Skeletal muscle tissue (tissue), 3 donors: ENCODE measurements at regions not wholly inside any gene's neighbourhood (a gene's known extent, or its start where the extent isn't known, plus 50 kb on each side); places are given as distances from the start of the nearest gene placed in this dataset.

Experiments
- H3K27ac ChIP-seq: one replicate; pipeline ENCODE4 v1.7.0; 2013; ENCODE audit warnings: mild to moderate bottlenecking, low read depth, low read length, inconsistent platforms
- H3K27me3 ChIP-seq, 3 donors: one replicate each; pipeline ENCODE4 v1.7.0; 2013; ENCODE audit warnings: low read length in 3 of 3; ENCODE audit not compliant: control insufficient read depth in 3 of 3, insufficient read depth in 3 of 3
- H3K36me3 ChIP-seq, 3 donors: one replicate each; pipeline ENCODE4 v1.7.0; 2013; ENCODE audit warnings: low read length in 3 of 3; ENCODE audit not compliant: control insufficient read depth in 3 of 3, insufficient read depth in 3 of 3
- H3K4me1 ChIP-seq, 3 donors: one replicate each; pipeline ENCODE4 v1.7.0; 2013; ENCODE audit warnings: low read length in 3 of 3, mild to moderate bottlenecking in 3 of 3; ENCODE audit not compliant: control insufficient read depth in 3 of 3, insufficient read depth in 3 of 3
- H3K4me3 ChIP-seq, 3 donors: one replicate each; pipeline ENCODE4 v1.7.0; 2013; ENCODE audit warnings: low read length in 3 of 3
- H3K9ac ChIP-seq, 3 donors: one replicate each; pipeline ENCODE4 v1.7.0; 2013; ENCODE audit warnings: low read length in 3 of 3, mild to moderate bottlenecking in 3 of 3, moderate library complexity in 2 of 3, low read depth in 1 of 3
- H3K9me3 ChIP-seq, 3 donors: one replicate each; pipeline ENCODE4 v1.7.0; 2013; ENCODE audit warnings: low read length in 3 of 3; ENCODE audit not compliant: control insufficient read depth in 3 of 3
- donor health status: Osteomylitis.

DNA sequence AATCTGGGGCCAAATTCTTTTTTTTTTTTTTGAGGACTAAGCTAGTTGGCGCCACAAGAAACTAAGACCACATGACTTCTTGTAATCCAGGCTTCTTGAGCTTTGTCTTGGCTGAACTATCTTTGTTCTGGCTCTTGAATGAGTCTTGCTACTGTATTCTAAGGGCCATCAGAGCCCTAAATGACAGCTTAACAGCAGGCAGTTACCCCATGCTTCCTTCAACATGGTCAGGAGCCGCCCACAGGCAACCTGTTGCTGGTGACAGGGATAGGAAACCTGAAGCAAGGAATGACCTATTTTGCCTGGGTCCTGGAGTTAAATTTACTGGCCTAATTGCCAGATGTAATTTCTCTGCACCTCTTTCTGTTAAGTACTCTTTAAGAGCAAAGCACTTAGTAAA, 188.2 kb upstream of the PLXNA2 start:
- Histone ChIP-seq H3K27me3 (peaks cover 0 to 2% (median 0%) of the 10 kb centered on the region in 3 donors), H3K36me3 (no peaks in the 10 kb centered on the region), H3K9ac (no peak overlapping the region), H3K27ac (no peak overlapping the region), H3K4me1 (no peaks in the 10 kb centered on the region), H3K9me3 (no peaks in the 10 kb centered on the region), H3K4me3 (no peak overlapping the region)

DNA sequence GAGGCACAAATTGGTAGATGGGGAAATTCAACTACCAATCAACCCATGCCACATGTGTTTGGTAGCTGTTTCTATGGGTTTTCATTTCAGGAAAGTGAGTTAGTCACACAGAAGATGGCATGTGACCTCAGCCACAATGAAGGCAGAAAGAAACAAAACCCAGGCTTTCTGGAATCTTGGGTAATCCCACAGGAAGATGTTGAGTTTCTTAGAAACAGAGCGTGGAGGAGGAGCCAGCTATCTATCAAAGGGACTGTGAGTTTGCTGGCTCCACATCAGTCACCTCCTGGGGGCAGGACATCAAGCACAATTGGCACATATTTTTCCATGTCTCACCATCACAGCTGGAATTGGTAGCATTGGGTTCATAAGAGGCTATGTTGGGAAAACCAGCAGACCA, 188.9 kb upstream of the PLXNA2 start:
- Histone ChIP-seq H3K9ac (no peak overlapping the region), H3K9me3 (no peaks in the 10 kb centered on the region), H3K36me3 (no peaks in the 10 kb centered on the region), H3K4me1 (no peaks in the 10 kb centered on the region), H3K4me3 (no peak overlapping the region), H3K27ac (no peak overlapping the region), H3K27me3 (peaks cover 0 to 2% (median 0%) of the 10 kb centered on the region in 3 donors)

DNA sequence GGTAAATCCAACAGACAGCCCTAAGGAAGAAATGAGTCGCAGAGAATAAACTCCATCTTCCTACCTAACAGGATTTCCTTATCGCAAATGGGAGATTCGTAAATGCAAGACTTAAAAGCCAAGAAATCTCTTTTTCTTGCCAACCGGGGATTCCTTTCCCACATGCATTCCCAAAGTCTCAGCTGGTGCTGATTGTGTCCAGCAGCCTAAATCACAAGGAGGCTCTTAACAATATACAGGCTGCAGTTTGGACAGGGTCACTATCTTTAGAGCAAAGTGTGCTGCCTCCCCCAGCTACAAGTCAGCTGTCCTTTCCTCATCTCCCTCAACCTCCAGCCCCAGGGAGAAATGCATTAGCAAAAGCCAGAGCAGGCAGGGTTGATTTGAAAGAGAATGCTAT, 189.8 kb upstream of the PLXNA2 start:
- Histone ChIP-seq H3K9me3 (no peaks in the 10 kb centered on the region), H3K36me3 (no peaks in the 10 kb centered on the region), H3K27me3 (no peaks in the 10 kb centered on the region), H3K27ac (no peak overlapping the region), H3K4me1 (no peaks in the 10 kb centered on the region), H3K4me3 (no peak overlapping the region), H3K9ac (no peak overlapping the region)

DNA sequence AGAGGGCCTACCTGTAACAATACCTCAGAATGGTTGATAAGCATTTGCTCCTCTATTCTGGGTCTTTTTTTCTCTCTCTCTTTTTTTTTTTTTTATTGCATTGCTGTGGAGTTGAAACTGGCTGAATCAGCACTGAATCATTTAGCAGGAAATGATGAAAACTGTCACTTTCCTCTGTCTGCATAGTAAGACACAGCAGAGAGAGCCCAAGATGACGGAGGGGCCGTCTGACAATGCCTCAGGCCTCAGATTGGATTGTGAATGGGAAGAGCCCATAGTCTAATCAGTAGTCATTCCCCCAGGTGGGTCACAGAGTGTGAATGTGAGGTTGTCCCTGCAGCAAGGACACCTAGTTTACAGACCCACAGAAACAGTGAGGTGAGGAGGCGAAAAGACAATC, 193.2 kb upstream of the PLXNA2 start:
- Histone ChIP-seq H3K27ac (no peak overlapping the region), H3K9me3 (no peaks in the 10 kb centered on the region), H3K27me3 (no peaks in the 10 kb centered on the region), H3K4me3 (no peak overlapping the region), H3K36me3 (no peaks in the 10 kb centered on the region), H3K9ac (no peak overlapping the region), H3K4me1 (no peaks in the 10 kb centered on the region)

DNA sequence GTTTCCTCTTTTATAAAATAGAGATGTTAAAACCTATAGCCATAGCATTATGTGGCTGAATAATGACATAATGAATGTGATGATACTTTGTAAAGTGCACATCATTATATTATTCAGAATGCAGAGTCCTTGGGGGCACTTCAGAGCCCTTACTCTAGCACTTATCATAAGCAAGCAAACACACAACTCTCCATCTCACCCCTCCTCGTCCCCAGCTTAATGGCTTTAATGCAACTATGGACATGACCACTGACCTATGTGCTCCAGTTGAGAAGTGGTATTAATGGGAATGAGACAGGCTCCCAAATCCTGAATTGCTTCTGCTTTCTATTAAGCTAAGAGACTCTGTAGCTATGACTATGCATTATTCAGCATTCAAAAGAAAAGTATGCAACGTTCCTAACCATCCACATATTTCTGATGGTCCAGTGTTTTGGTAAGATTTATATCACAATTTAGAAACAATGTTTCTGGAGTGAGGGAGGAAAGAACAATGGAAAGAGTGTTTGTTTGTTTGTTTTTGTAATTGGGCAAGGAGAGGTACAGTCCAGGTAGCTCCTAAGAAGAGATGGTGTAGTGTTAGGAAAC, 194.0 kb upstream of the PLXNA2 start:
- no peaks in the 10 kb centered on the region for H3K36me3 ChIP-seq
- H3K9ac ChIP-seq, result no peak overlapping the region
- H3K27me3 ChIP-seq, result no peaks in the 10 kb centered on the region
- no peaks in the 10 kb centered on the region for H3K9me3 ChIP-seq
- no peaks in the 10 kb centered on the region for H3K4me1 ChIP-seq
- H3K27ac ChIP-seq, result no peak overlapping the region
- no peak overlapping the region for H3K4me3 ChIP-seq

DNA sequence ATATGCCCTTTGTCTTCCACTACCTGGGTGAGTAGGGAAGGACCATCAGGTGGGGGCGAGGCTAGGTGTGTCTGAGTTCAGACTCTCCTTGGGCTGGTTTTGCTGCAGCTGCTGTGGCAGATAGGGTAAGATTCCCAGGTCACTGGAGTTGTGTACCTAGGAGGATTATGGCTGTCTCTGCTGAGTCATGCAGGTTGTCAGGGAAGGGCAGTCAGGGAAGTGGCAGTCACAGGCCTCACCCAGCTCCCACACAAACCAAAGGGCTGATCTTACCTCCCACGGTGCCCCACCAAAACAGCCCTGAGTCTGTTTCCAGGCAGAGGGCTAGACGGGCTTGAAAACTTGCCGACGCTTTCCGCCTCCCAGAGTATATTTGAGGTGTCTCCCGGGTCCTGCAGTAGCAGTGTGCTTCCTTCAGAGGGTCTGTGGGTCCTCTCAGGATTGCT, 201.6 kb upstream of the PLXNA2 start:
- Histone ChIP-seq H3K27ac (no peak overlapping the region), H3K4me1 (no peaks in the 10 kb centered on the region), H3K9me3 (no peaks in the 10 kb centered on the region), H3K4me3 (no peak overlapping the region), H3K9ac (no peak overlapping the region), H3K27me3 (peaks cover 0 to 3% (median 0%) of the 10 kb centered on the region in 3 donors), H3K36me3 (no peaks in the 10 kb centered on the region)

DNA sequence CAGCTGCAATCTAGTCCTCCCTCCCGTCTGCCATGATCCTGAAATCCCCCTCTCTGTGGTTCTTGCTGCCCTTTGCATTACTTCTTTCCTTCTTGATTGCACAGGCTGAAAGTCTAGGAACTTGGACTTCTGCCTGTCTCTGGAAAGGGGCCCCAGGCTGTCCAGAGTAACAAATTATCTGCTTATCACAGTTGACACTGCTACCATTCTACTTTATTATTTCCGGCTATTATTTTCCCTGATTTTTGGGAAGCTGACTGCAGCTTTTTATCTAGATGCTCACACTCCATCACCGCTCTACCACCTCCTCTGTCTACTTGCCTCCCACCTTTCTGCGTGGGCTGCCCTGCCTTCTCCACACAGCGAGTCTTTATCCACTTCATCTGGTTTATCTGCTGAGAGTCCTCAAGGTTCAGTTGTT, 202.1 kb upstream of the PLXNA2 start:
- H3K27me3 ChIP-seq, result peaks cover 0 to 3% (median 0%) of the 10 kb centered on the region in 3 donors
- no peaks in the 10 kb centered on the region for H3K4me1 ChIP-seq
- H3K27ac ChIP-seq, result no peak overlapping the region
- no peak overlapping the region for H3K9ac ChIP-seq
- no peaks in the 10 kb centered on the region for H3K9me3 ChIP-seq
- H3K36me3 ChIP-seq, result no peaks in the 10 kb centered on the region
- no peak overlapping the region for H3K4me3 ChIP-seq

DNA sequence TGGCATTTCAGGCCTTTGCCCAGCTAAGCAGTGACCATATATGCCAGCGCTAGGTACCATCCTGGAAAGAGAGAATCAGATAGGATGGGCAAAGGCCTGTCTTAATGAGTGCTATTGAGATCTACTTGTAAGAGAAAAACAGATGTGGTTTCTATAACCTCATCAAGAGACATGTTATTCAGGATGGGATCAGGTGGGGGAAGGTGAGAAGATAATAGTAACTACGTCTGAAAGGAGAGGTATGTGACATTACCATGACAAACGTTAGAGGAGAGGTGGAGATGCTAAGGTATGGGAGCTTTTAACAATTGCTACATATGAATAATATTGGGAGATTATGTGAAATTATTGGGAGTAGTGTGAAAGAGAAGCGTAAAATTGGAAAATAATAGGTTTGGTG, 204.2 kb upstream of the PLXNA2 start:
- no peaks in the 10 kb centered on the region for H3K36me3 ChIP-seq
- H3K27ac ChIP-seq, result no peak overlapping the region
- H3K27me3 ChIP-seq, result peaks cover 0 to 3% (median 0%) of the 10 kb centered on the region in 3 donors
- H3K4me3 ChIP-seq, result no peak overlapping the region
- no peak overlapping the region for H3K9ac ChIP-seq
- no peaks in the 10 kb centered on the region for H3K9me3 ChIP-seq
- no peaks in the 10 kb centered on the region for H3K4me1 ChIP-seq

DNA sequence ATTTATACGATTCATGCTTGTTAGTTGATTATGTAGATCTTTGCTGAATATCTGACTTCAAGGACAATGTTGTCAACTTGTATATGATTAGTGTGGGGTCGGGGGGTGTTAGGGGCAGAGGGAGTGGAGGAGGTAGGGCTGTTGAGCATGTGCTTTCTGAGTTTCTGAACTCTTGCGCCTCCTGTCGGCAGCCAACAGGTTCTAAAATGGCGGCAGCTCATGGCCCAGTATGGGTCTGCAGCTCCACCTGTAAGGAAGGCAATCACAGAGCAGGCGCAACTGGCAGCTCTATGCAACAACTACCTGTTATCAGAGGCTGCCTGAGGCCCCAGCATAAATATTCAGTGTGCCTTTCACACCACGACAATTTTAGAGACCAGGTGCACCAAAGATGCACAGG, 205.8 kb upstream of the PLXNA2 start:
- no peak overlapping the region for H3K4me3 ChIP-seq
- no peak overlapping the region for H3K9ac ChIP-seq
- no peak overlapping the region for H3K27ac ChIP-seq
- H3K9me3 ChIP-seq, result no peaks in the 10 kb centered on the region
- H3K4me1 ChIP-seq, result no peaks in the 10 kb centered on the region
- H3K27me3 ChIP-seq, result peaks cover 0 to 3% (median 0%) of the 10 kb centered on the region in 3 donors
- H3K36me3 ChIP-seq, result no peaks in the 10 kb centered on the region

DNA sequence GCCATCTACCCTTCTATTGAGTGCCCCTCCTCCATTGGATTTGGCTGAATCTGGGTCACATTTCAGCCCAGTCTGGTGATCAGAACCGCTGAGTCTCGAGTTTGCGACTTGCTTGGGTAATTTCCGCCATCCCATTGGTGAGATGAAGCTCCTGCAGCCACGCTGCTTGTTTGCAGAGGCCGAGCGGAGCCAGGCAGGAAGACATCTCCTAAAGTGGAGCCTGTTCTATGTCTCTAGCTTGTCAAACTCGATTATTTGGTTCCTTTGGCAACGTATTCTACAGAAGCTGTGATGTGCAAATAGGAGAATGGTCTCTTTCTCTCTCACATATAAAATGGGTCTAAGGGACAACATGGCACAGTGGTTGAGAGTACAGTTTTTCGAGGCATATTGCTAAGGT, 206.8 kb upstream of the PLXNA2 start:
- Histone ChIP-seq H3K9me3 (no peaks in the 10 kb centered on the region), H3K9ac (no peak overlapping the region), H3K27me3 (peaks cover 0 to 3% (median 0%) of the 10 kb centered on the region in 3 donors), H3K4me3 (no peak overlapping the region), H3K27ac (no peak overlapping the region), H3K4me1 (no peaks in the 10 kb centered on the region), H3K36me3 (no peaks in the 10 kb centered on the region)
